ENCODE measurements at regions not wholly inside any gene's neighbourhood (a gene's known extent, or its start where the extent isn't known, plus 50 kb on each side); places are given as distances from the start of the nearest gene placed in this dataset.
"Not testable (repeated sequence)": the region's sequence is repeated elsewhere in the genome, so short reads cannot be mapped to it uniquely, and the experiment has no call there.

DNA sequence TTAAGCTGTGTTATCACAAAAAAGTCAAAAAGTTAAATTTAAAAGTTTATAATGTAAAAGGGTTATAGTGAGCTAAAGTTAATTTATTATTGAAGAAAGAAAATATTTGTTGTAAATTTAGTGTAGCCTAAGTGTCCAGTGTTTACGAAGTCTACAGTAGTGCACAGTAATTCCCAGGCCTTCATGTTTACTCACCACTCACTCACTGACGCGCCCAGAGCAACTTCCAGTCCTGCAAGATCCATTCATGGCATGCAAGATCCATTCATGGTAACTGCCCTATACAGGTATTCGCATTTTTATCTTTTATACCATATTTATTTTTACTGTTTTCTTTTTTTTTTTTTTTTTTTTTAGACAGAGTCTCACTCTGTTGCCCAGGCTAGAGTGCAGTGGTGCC is 69.5 kb downstream of the TPRA1 start:
- DNase-seq (ENCODE audit: low spot score): no peak

- DNase-seq (ENCODE audit: low spot score): no peak
Measured at GRCh38 chr3:127518456-127519081, 72.0 kb downstream of the TPRA1 start.

GRCh38 chr3:127512256-127512655 is 78.3 kb downstream of the TPRA1 start:
- DNase-seq (ENCODE audit: low spot score): no peak

GRCh38 chr3:127501177-127501576 is 89.4 kb downstream of the TPRA1 start:
- no peak for DNase-seq (ENCODE audit: low spot score)

DNA sequence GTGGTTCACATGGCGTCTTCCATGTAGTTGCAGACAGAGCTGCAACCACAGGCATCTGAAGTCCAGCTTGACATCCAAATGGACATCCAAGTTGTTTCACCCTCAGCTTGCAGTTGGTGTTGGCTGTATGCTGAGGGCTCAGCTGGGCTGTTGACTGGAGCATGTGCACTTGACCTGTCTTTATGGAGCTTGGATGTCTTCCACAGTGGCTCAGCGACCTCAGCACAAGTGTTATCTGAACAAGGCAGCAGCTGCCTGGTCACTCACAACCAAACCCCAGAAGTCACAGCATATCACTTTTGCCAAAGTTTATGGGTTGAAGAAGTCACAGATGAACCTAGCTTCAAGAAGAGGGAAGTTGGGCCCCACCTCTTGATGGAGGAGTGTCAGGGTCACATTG is 92.9 kb downstream of the TPRA1 start:
- DNase-seq (ENCODE audit: low spot score): no peak

DNA sequence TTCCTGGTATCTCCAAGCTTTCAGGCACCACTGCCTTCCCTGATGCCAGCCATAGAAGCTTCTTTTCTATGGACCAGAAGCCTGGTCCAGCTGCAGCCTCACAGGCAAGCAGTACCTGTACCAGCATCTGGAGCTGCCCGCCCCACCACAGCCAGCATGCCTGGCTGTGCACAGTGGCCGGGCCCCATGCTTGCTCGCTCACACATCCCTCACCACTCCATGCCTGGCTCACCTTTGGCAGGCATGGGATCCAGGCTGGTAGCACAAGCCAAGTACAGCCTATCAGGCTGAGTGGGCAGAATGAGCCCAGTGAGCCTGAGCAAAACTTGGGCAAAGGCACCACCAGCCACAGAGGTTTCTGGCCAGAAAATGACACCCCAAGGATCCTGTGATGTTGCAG is 93.4 kb downstream of the TPRA1 start:
- no peak for DNase-seq (ENCODE audit: low spot score)

GRCh38 chr3:127495821-127496655 is 94.5 kb downstream of the TPRA1 start:
- DNase-seq (ENCODE audit: low spot score): no peak

GRCh38 chr3:127493924-127494646 is 96.4 kb downstream of the TPRA1 start:
- no peak for DNase-seq (ENCODE audit: low spot score)

DNA sequence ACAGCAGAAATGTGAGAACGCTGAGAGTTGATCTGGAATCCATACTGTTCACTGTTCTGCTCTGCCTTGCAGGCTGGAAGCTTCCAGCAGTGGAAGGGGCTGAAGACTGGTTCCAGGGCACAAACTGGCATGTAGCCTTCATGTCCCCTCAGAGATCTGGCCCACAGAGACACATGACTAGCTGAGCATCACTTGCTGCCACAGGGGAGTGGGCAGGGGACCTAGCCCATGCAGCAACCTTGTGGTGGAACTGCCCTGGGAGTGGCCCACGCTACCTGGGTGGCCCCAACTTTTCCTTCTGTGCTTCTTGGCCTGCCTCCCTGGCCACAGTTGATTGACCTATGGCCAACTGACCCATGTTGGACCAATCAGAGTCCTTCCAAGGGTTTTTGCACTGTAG is 98.1 kb downstream of the TPRA1 start:
- DNase-seq (ENCODE audit: low spot score): no peak

GRCh38 chr3:127491909-127492308 is 98.6 kb downstream of the TPRA1 start:
- DNase-seq (ENCODE audit: low spot score): no peak

GRCh38 chr3:127491323-127491722 is 99.2 kb downstream of the TPRA1 start:
- no peak for DNase-seq (ENCODE audit: low spot score)

DNA sequence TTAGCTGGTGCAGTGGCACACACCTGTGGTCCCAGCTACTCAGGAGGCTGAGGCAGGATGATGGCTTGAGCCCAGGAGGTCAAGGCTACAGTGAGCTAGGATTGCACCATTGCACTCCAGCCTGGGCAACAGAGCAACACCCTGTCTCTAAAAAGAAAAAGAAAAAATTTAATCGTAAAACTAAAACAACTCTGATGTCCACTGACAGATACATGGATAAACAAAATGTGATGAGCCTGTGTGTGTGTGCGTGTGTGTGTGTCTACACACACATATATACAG is 99.6 kb downstream of the TPRA1 start:
- DNase-seq (ENCODE audit: low spot score): not testable (repeated sequence)

- DNase-seq (ENCODE audit: low spot score): no peak
Measured at GRCh38 chr3:127490271-127491023, 100.1 kb downstream of the TPRA1 start.

- DNase-seq (ENCODE audit: low spot score): no peak
Measured at GRCh38 chr3:127489357-127489756, 101.2 kb downstream of the TPRA1 start.

- no peak for DNase-seq (ENCODE audit: low spot score)
Measured at GRCh38 chr3:127488740-127489139, 101.8 kb downstream of the TPRA1 start.

- no peak for DNase-seq (ENCODE audit: low spot score)
Measured at GRCh38 chr3:127488141-127488672, 102.3 kb downstream of the TPRA1 start.

DNA sequence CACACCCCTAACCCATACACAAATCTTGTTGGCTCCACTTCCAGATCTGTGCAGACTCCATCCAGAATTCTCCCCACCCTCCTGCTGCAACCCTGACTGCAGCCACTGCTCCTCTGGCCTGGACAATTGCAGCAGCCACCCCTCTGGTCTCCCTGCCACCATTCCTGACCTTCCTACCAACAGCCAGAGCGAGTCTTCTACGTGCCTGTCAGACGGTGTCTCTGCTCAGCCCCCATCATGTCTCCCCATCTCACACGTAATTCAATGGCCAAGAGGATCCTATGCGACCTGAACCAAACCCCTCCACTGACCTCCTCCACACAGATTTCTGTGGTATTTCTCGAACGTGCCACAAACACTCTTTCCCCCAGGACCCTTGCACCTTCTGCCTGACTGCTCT is 103.3 kb downstream of the TPRA1 start:
- DNase-seq (ENCODE audit: low spot score): no peak

DNA sequence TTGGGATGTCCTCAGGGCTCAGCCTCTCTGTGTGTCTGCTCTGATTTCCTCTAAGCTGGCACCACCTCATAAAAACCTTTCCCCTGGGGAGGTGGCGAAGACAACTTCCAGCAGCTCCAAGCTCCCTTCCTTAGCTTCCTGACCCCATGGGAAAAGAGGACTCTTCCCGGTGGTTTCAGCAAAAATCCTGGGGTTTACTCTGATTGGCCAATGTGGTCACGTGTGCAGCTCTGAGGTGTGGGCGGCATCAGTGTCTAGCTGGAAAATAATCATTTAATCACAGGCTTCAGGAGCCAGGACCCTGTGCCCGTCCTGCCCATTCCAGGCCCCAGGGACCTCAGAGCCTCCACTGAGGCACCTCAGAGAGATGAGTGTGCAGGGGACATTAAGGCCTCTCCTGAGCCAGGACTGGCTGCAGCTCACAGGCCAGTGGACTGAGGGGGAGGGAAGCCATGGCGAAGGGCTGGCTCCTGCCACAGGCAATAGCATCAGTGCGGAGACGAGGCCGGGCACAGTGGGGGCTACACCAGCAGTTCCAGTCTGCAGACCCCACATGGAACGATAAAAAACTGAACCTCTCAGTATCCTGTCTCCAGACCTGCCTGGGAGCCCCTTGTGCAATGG is 104.1 kb downstream of the TPRA1 start:
- DNase-seq (ENCODE audit: low spot score): no peak

DNA sequence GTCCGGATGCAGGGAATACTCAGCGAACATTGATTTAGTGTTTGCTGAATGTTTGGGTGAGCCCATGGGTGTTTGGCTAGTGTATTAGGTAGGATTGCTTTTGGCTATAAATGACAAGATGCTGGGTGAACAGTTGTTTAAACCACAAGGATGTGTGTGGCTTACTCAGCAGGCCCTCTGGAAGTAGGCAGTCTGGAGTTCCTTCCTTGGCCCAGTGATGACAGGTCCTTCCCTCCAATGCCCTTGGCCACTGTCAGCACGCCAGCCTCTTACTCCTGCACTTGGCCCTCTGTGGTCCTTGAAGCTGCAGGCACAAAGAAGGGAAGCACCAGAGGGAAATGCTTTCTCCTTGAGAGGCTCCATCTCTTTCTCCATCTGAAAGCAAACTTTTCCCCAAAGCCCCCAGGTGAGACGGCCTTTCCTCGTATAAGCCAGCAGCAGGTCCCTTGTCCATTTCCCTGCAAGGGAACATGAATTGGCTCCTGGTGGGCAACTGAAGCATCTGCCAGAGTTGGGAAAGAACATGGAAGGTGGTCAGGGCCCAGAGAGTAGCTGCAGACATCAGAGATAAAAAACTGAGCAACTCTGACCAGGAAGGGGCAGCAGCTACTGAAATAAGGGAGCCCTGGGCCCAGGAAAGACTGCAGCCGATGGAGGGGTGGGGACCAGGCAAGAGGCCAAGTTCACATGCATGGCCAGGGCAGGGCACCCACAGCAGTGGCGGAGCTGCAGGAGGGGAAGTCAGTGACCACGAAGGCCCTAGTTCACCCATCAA is 105.0 kb downstream of the TPRA1 start:
- no peak for DNase-seq (ENCODE audit: low spot score)

- no peak for DNase-seq (ENCODE audit: low spot score)
Measured at GRCh38 chr3:127484601-127485388, 105.7 kb downstream of the TPRA1 start.
